ENCODE measurements at regions not wholly inside any gene's neighbourhood (a gene's known extent, or its start where the extent isn't known, plus 50 kb on each side); places are given as distances from the start of the nearest gene placed in this dataset.

DNA sequence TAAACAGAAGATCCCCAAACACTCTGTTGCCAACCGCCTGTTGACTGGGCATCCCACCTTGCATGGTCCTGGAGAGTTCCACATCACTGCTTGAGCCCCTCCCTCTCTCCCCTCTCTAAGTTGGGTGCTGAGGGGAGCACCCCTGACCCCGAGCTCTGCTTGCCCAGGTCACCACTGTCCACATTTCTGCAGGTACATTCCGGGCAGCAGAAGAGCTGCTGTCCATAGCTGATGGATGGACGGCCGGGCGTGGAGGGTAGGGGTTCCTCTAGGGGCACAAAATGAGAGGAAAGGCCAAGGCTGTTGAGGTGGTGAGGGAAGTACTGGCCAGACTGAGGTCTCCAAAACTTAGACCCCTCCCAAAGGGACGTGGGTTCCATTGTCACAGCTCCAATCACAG, 227.4 kb upstream of the PPP2R2D start:
- no peaks in the 10 kb centered on the region for H3K36me3 ChIP-seq
- H3K27ac ChIP-seq = no peak overlapping the region
- H3K9me3 ChIP-seq = no peaks in the 10 kb centered on the region
- 91% methylated on average over 6 of the region's 7 CpGs for WGBS
- no peaks in the 10 kb centered on the region for H3K4me1 ChIP-seq
- no peak for DNase-seq (ENCODE audit: low spot score in 2 of 2)
- TF ChIP-seq EP300 (IDR thresholded peaks at IDR 0.05) (no peak), POLR2A (IDR thresholded peaks at IDR 0.05) (no peak), POLR2AphosphoS5 (IDR thresholded peaks at IDR 0.05) (no peak)
- TF ChIP-seq, protein P1, sequence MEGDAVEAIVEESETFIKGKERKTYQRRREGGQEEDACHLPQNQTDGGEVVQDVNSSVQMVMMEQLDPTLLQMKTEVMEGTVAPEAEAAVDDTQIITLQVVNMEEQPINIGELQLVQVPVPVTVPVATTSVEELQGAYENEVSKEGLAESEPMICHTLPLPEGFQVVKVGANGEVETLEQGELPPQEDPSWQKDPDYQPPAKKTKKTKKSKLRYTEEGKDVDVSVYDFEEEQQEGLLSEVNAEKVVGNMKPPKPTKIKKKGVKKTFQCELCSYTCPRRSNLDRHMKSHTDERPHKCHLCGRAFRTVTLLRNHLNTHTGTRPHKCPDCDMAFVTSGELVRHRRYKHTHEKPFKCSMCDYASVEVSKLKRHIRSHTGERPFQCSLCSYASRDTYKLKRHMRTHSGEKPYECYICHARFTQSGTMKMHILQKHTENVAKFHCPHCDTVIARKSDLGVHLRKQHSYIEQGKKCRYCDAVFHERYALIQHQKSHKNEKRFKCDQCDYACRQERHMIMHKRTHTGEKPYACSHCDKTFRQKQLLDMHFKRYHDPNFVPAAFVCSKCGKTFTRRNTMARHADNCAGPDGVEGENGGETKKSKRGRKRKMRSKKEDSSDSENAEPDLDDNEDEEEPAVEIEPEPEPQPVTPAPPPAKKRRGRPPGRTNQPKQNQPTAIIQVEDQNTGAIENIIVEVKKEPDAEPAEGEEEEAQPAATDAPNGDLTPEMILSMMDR (IDR thresholded peaks at IDR 0.05) = no peak
- no peak overlapping the region for H3K4me3 ChIP-seq
- peaks cover 8% of the 10 kb centered on the region for H3K27me3 ChIP-seq

DNA sequence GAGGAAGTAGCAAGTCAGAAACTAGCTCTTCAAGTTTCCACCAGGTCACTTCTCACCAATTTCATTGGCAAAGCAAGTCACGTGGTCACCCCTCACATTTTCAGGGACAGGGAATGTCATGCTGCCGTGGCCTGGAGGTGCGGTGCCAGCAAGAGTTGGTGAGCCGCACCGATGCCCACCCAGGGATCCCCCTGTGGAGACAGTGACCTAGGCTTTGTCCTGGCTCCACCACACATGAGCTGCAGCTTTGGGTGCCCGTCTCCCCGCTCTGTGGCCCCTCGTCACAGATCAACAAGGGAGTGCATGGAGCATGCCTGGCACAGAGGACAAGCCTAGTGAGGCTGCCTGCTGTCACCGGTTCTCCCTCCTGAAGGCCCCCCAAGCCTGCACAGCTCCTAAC, 226.7 kb upstream of the PPP2R2D start:
- H3K4me1 ChIP-seq = no peaks in the 10 kb centered on the region
- no peaks in the 10 kb centered on the region for H3K36me3 ChIP-seq
- DNase-seq (ENCODE audit: low spot score in 2 of 2) = no peak
- no peak overlapping the region for H3K4me3 ChIP-seq
- peaks cover 8% of the 10 kb centered on the region for H3K27me3 ChIP-seq
- no peak for TF ChIP-seq EP300 (IDR thresholded peaks at IDR 0.05)
- TF ChIP-seq, protein P1 (IDR thresholded peaks at IDR 0.05) = no peak
- no peak overlapping the region for H3K27ac ChIP-seq
- WGBS = 91% methylated on average over 4 of the region's 9 CpGs
- no peaks in the 10 kb centered on the region for H3K9me3 ChIP-seq

DNA sequence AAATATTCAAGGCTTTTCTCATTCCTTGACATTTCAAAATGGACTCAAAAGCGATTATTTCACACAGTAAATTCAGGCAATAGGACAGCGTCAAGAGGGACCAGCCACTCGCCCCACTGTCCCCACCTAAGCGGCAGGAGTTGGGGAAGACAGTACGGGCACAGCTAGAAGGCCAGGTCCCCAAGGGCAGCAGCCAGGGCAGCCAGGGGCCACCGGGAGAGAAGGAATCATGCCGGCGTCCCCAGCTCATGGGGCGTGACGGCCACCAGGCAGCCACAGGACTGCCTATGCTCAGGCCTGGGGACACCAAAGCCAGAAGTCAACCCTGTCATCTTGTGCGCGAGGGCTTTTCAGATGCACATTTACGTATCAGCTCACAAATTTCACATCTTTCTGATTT, 225.7 kb upstream of the PPP2R2D start:
- no peak overlapping the region for H3K27ac ChIP-seq
- DNase-seq (ENCODE audit: low spot score in 2 of 2) = no peak
- H3K36me3 ChIP-seq = no peaks in the 10 kb centered on the region
- H3K27me3 ChIP-seq = peaks cover 8% of the 10 kb centered on the region
- no peak overlapping the region for H3K4me3 ChIP-seq
- H3K4me1 ChIP-seq = no peaks in the 10 kb centered on the region
- 85% methylated on average over 10 of the region's 13 CpGs for WGBS
- no peaks in the 10 kb centered on the region for H3K9me3 ChIP-seq
- TF ChIP-seq, protein P1 (IDR thresholded peaks at IDR 0.05) = no peak
- no peak for TF ChIP-seq POLR2AphosphoS5 (IDR thresholded peaks at IDR 0.05)
- no peak for TF ChIP-seq POLR2A (IDR thresholded peaks at IDR 0.05)
- TF ChIP-seq EP300 (IDR thresholded peaks at IDR 0.05) = no peak

DNA sequence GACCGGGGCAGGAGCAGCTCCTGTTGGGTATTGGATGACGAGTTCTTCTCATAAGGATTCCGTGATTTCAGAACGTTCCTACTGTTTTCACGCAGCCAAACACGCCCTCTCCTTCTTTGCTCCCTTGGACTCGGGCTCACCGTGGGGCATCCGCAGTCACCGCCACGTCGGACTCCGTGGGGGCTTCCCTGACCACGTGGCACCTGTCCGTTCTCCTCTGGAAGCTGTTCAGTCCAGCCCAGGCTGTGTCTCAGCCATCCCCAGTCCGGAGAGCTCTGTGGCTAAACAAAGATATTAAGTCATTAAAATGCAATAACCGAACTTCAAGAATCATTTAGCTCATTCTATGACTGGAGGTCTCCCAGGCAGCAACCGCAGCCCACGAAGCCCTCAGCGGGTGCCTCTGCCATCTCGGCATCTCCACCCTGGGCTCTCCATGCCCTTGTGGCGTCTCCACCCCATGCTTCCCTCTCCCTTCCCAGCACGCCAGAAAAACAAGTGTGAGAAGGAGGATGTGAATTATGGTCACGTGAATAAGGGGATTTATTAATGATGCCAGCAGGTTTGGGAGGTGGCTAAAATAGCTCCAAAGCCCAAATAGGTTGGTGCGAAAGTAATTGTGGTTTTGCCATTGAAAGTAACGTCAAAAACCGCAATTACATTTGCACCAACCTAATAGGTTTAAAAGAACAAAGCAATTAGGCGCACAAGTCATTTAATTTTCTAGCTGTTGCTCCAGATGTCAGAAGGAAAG, 224.6 kb upstream of the PPP2R2D start:
- no peak for DNase-seq (ENCODE audit: low spot score in 2 of 2)
- 78% methylated on average over 28 of the region's 28 CpGs for WGBS
- H3K36me3 ChIP-seq = no peaks in the 10 kb centered on the region
- TF ChIP-seq POLR2A (IDR thresholded peaks at IDR 0.05) (no peak), POLR2AphosphoS5 (IDR thresholded peaks at IDR 0.05) (no peak), EP300 (IDR thresholded peaks at IDR 0.05) (no peak)
- TF ChIP-seq, protein P1 (IDR thresholded peaks at IDR 0.05) = no peak
- H3K27me3 ChIP-seq = peaks cover 8% of the 10 kb centered on the region
- H3K4me3 ChIP-seq = no peak overlapping the region
- H3K4me1 ChIP-seq = no peaks in the 10 kb centered on the region
- H3K9me3 ChIP-seq = no peaks in the 10 kb centered on the region
- no peak overlapping the region for H3K27ac ChIP-seq

DNA sequence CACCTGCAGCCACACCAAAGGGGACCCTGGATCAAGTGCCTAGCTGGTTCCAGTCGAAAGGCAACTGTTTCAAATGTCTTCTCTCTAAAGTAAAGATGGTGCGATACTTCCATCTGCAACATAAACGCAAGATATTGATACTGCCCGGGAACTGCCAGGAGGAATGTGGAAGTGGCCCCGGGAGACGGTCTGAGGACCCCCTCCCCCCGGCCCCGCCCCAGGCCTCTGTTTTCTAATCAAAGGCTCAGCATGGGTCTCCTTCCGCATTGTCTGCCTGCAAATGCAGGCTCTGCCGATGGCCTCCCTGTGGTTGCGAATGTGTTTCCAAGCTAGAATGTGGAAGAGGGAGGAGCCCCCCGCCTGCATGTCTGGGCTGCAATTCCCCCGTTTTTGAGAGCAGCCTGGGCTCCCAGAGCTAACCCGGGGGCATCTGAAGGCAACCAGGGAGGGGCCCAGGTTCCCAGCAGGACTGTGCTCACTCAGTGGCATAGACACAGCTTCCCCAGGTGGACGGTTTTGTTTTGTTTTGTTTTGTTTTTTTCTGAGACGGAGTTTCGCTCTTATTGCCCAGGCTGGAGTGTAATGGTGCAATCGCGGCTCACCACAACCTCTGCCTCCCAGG, 223.9 kb upstream of the PPP2R2D start:
- Histone ChIP-seq H3K36me3 (no peaks in the 10 kb centered on the region), H3K27ac (no peak overlapping the region), H3K9me3 (no peaks in the 10 kb centered on the region), H3K4me1 (no peaks in the 10 kb centered on the region), H3K4me3 (no peak overlapping the region), H3K27me3 (peaks cover 8% of the 10 kb centered on the region)
- 37% methylated on average over 18 of the region's 19 CpGs for WGBS
- no peak for DNase-seq (ENCODE audit: low spot score in 2 of 2)
- no peak for TF ChIP-seq EP300 (IDR thresholded peaks at IDR 0.05)
- TF ChIP-seq POLR2A (IDR thresholded peaks at IDR 0.05) = no peak
- TF ChIP-seq, protein P1 (IDR thresholded peaks at IDR 0.05) = no peak
- no peak for TF ChIP-seq POLR2AphosphoS5 (IDR thresholded peaks at IDR 0.05)

All from suprapubic skin (tissue), 4 donors.